ENCODE measurements at regions not wholly inside any gene's neighbourhood (a gene's known extent, or its start where the extent isn't known, plus 50 kb on each side); places are given as distances from the start of the nearest gene placed in this dataset.
"Not testable (repeated sequence)": the region's sequence is repeated elsewhere in the genome, so short reads cannot be mapped to it uniquely, and the experiment has no call there.

- ATAC-seq (ENCODE audit: low FRiP score in 2 of 2), result peak; percentile 43 to 82
- 49 to 56% methylated on average over 9 to 10 of the region's 10 CpGs for WGBS, 2 donors
These were observed 388.1 kb upstream of the SPATA31A5 start for GRCh38 chr9:60525879-60526686.

GRCh38 chr9:60526694-60527231 lies 387.4 kb upstream of the SPATA31A5 start:
- H3K4me1 ChIP-seq, DNase-seq, H3K27ac ChIP-seq, H3K9me3 ChIP-seq, H3K36me3 ChIP-seq, H3K4me3 ChIP-seq, H3K27me3 ChIP-seq: not testable (repeated sequence)
- peak; percentile 26 to 82 for ATAC-seq (ENCODE audit: low FRiP score in 2 of 2)
- 45 to 56% methylated on average over 3 of the region's 3 CpGs for WGBS, 2 donors

More at GRCh38 chr9:60525879-60526686, 388.1 kb upstream of the SPATA31A5 start:
- H3K27me3 ChIP-seq, H3K4me1 ChIP-seq, DNase-seq, H3K27ac ChIP-seq, H3K4me3 ChIP-seq, H3K36me3 ChIP-seq, H3K9me3 ChIP-seq: not testable (repeated sequence)

- H3K36me3 ChIP-seq; H3K4me3 ChIP-seq; H3K4me1 ChIP-seq; ATAC-seq (ENCODE audit: low FRiP score in 2 of 2); H3K27ac ChIP-seq; H3K27me3 ChIP-seq: not testable (repeated sequence)
- peaks cover 0 to 28% (median 12%) of the 10 kb centered on the region in 4 donors for H3K9me3 ChIP-seq
- WGBS, 2 donors, result 89 to 93% methylated on average over 10 of the region's 10 CpGs
- peak in 1 of 2 donors; percentile 45 for DNase-seq
These were observed 369.7 kb upstream of the SPATA31A5 start for GRCh38 chr9:60544518-60544917.

GRCh38 chr9:60545346-60545877 lies 368.8 kb upstream of the SPATA31A5 start:
- Histone ChIP-seq H3K4me1 (no peaks in the 10 kb centered on the region), H3K36me3 (no peaks in the 10 kb centered on the region), H3K27me3 (no peaks in the 10 kb centered on the region), H3K4me3 (no peak overlapping the region), H3K27ac (no peak overlapping the region), H3K9me3 (peaks cover 0 to 28% (median 12%) of the 10 kb centered on the region in 4 donors)
- TF ChIP-seq CTCF (IDR thresholded peaks at IDR 0.05) (no peak), POLR2AphosphoS5 (IDR thresholded peaks at IDR 0.05) (no peak), EP300 (IDR thresholded peaks at IDR 0.05) (no peak)
- DNase-seq (no peak), ATAC-seq (ENCODE audit: low FRiP score in 2 of 2) (no peak)
- WGBS, 2 donors, result 94 to 100% methylated on average over 4 to 17 of the region's 19 CpGs

- DNase-seq (peak in 1 of 2 donors; percentile 68), ATAC-seq (ENCODE audit: low FRiP score in 2 of 2) (no peak)
- TF ChIP-seq CTCF (IDR thresholded peaks at IDR 0.05), result no peak
- TF ChIP-seq EP300 (IDR thresholded peaks at IDR 0.05), result no peak
- no peak for TF ChIP-seq POLR2AphosphoS5 (IDR thresholded peaks at IDR 0.05)
- TF ChIP-seq POLR2A (IDR thresholded peaks at IDR 0.05), result no peak
- H3K4me3 ChIP-seq, result no peak overlapping the region
- no peaks in the 10 kb centered on the region for H3K27me3 ChIP-seq
- H3K9me3 ChIP-seq, result peaks cover 0 to 28% (median 12%) of the 10 kb centered on the region in 4 donors
- WGBS, 2 donors, result 93% methylated on average over 12 to 27 of the region's 27 CpGs
- H3K4me1 ChIP-seq, result no peaks in the 10 kb centered on the region
- no peak overlapping the region for H3K27ac ChIP-seq
- H3K36me3 ChIP-seq, result no peaks in the 10 kb centered on the region
These were observed 368.3 kb upstream of the SPATA31A5 start for GRCh38 chr9:60545878-60546385.

GRCh38 chr9:60546406-60546805 lies 367.8 kb upstream of the SPATA31A5 start:
- WGBS, 2 donors, result 94 to 100% methylated on average over 8 to 19 of the region's 19 CpGs
- peaks cover 0 to 28% (median 12%) of the 10 kb centered on the region in 4 donors for H3K9me3 ChIP-seq
- ATAC-seq (ENCODE audit: low FRiP score in 2 of 2), result no peak
- no peak for DNase-seq
- no peaks in the 10 kb centered on the region for H3K27me3 ChIP-seq
- H3K4me1 ChIP-seq, result no peaks in the 10 kb centered on the region
- H3K27ac ChIP-seq, result no peak overlapping the region
- H3K4me3 ChIP-seq, result no peak overlapping the region
- TF ChIP-seq CTCF (IDR thresholded peaks at IDR 0.05), result no peak
- TF ChIP-seq EP300 (IDR thresholded peaks at IDR 0.05), result no peak
- TF ChIP-seq POLR2AphosphoS5 (IDR thresholded peaks at IDR 0.05), result no peak
- TF ChIP-seq POLR2A (IDR thresholded peaks at IDR 0.05), result no peak
- no peaks in the 10 kb centered on the region for H3K36me3 ChIP-seq

- WGBS, 2 donors, result 86 to 97% methylated on average over 11 to 14 of the region's 18 CpGs
- not testable (repeated sequence) for H3K27me3 ChIP-seq, H3K36me3 ChIP-seq
These were observed 367.2 kb upstream of the SPATA31A5 start for GRCh38 chr9:60546990-60547389.

More at GRCh38 chr9:60546990-60547389, 367.2 kb upstream of the SPATA31A5 start:
- H3K27ac ChIP-seq; ATAC-seq (ENCODE audit: low FRiP score in 2 of 2); H3K4me1 ChIP-seq; H3K4me3 ChIP-seq: not testable (repeated sequence)
- H3K9me3 ChIP-seq, result peaks cover 0 to 28% (median 12%) of the 10 kb centered on the region in 4 donors
- DNase-seq, result peak in 1 of 2 donors; percentile 60

Measured in upper lobe of left lung (tissue), 6 donors.